ENCODE measurements at regions not wholly inside any gene's neighbourhood (a gene's known extent, or its start where the extent isn't known, plus 50 kb on each side); places are given as distances from the start of the nearest gene placed in this dataset.
A peak's percentile ranks its signal among the peaks of the same experiment; 100 is the strongest.

DNA sequence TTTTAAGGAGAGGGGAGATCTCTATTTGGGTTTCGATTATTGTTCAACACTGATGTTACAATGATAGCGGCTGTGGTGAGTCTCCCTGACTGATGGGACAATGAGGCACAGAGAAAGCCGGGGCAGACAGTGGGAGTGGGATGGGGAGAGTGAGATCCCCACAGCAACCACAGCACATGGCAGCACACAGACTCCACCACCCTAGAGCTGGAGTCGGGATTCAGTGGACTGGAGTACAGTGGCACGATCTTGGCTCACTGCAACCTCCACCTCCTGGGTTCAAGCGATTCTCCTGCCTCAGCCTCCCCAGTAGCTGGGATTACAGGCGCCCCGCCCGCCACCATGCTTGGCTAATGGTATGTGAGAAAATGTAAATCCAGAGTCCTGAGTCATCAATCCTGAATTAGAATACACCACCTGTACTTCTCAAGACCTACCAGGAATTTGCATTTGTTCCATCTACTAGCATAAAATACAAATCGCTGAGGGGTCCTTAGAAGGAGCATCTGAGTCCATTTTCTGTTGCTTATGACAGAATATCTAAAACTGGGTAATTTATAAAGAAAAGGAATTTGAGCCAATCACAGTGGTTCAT, 125.8 kb downstream of the TOMM20 start:
- no peaks in the 10 kb centered on the region for H3K36me3 ChIP-seq (ENCODE audit: control insufficient read depth in 1 of 2, insufficient read depth in 2 of 2, low read length in 2 of 2)
- no peaks in the 10 kb centered on the region for H3K9me3 ChIP-seq (ENCODE audit: control insufficient read depth in 1 of 2, low read length in 2 of 2)
- no peaks in the 10 kb centered on the region for H3K27me3 ChIP-seq (ENCODE audit: control insufficient read depth in 1 of 2, insufficient read depth in 2 of 2, low read length in 2 of 2)
- H3K9ac ChIP-seq (ENCODE audit: low read depth in 1 of 2, low read length in 2 of 2), result no peak overlapping the region
- no peak overlapping the region for H3K4me3 ChIP-seq (ENCODE audit: low read depth in 1 of 2, low read length in 2 of 2)
- peaks cover 13% of the 10 kb centered on the region in 2 donors for H3K4me1 ChIP-seq (ENCODE audit: control insufficient read depth in 1 of 2, insufficient read depth in 2 of 2, low read length in 2 of 2)
- H3K27ac ChIP-seq (ENCODE audit: low read depth, low read length), result no peak overlapping the region

- H3K27me3 ChIP-seq (ENCODE audit: control insufficient read depth in 1 of 2, insufficient read depth in 2 of 2, low read length in 2 of 2), result no peaks in the 10 kb centered on the region
- H3K4me3 ChIP-seq (ENCODE audit: low read depth in 1 of 2, low read length in 2 of 2), result no peak overlapping the region
- no peak overlapping the region for H3K9ac ChIP-seq (ENCODE audit: low read depth in 1 of 2, low read length in 2 of 2)
- no peaks in the 10 kb centered on the region for H3K9me3 ChIP-seq (ENCODE audit: control insufficient read depth in 1 of 2, low read length in 2 of 2)
- H3K36me3 ChIP-seq (ENCODE audit: control insufficient read depth in 1 of 2, insufficient read depth in 2 of 2, low read length in 2 of 2), result no peaks in the 10 kb centered on the region
- peaks cover 25 to 29% of the 10 kb centered on the region in 2 donors for H3K4me1 ChIP-seq (ENCODE audit: control insufficient read depth in 1 of 2, insufficient read depth in 2 of 2, low read length in 2 of 2)
- no peak overlapping the region for H3K27ac ChIP-seq (ENCODE audit: low read depth, low read length)
These were observed 129.1 kb downstream of the TOMM20 start for GRCh38 chr1:234999513-234999940.

DNA sequence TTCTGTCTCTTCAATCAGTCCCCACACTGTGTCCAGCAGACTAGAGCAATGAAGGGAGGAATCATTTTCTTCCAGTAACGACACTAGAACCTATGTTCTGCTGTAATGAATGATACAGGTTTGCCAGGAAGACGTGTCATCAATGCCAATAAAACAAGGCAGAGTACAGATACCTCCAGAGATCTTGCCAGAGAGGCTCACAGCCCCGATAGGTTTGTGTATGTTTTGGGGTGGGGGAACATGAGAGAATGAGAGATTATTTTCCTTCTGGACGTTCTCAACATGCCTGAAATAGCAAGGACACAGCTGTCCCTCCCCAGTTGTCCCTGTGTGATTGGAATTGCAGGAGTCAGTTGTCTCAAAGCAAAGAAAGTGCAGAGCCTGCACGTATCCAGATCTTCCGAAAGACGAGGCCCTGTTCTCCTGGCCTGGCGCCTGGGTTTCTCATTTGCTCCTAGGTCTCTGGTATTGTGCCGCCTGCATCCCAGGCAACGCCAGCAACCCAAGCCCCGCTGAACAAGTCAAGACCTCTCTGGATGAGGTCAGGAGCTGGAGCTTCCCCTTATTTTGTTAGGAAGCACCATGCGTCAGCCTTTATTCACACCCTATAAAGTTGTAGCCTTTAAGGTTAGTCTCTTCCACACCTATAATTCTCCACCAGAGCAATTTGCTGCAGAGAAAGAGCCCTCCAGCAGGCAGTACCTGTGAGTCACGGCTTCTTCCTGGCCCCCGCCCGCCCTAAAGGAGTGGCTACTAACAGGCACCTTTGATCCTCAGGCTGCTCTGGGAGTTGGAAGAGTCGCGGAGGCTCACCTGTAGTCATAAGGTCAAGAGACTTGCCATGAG, 130.5 kb downstream of the TOMM20 start:
- peaks cover 25 to 29% of the 10 kb centered on the region in 2 donors for H3K4me1 ChIP-seq (ENCODE audit: control insufficient read depth in 1 of 2, insufficient read depth in 2 of 2, low read length in 2 of 2)
- peak overlapping the region in 1 of 2 donors; percentile 27 for H3K4me3 ChIP-seq (ENCODE audit: low read depth in 1 of 2, low read length in 2 of 2)
- H3K27ac ChIP-seq (ENCODE audit: low read depth, low read length), result peak overlapping the region; percentile 90
- H3K27me3 ChIP-seq (ENCODE audit: control insufficient read depth in 1 of 2, insufficient read depth in 2 of 2, low read length in 2 of 2), result no peaks in the 10 kb centered on the region
- H3K9ac ChIP-seq (ENCODE audit: low read depth in 1 of 2, low read length in 2 of 2), result peak overlapping the region; percentile 80 to 83
- H3K36me3 ChIP-seq (ENCODE audit: control insufficient read depth in 1 of 2, insufficient read depth in 2 of 2, low read length in 2 of 2), result no peaks in the 10 kb centered on the region
- no peaks in the 10 kb centered on the region for H3K9me3 ChIP-seq (ENCODE audit: control insufficient read depth in 1 of 2, low read length in 2 of 2)

GRCh38 chr1:234997201-234997895, 131.3 kb downstream of the TOMM20 start:
- Histone ChIP-seq H3K9me3 (ENCODE audit: control insufficient read depth in 1 of 2, low read length in 2 of 2) (no peaks in the 10 kb centered on the region), H3K27ac (ENCODE audit: low read depth, low read length) (peak overlapping the region; percentile 90), H3K4me1 (ENCODE audit: control insufficient read depth in 1 of 2, insufficient read depth in 2 of 2, low read length in 2 of 2) (peaks cover 25 to 29% of the 10 kb centered on the region in 2 donors), H3K9ac (ENCODE audit: low read depth in 1 of 2, low read length in 2 of 2) (peak overlapping the region; percentile 80 to 83), H3K4me3 (ENCODE audit: low read depth in 1 of 2, low read length in 2 of 2) (peak overlapping the region; percentile 16 to 27), H3K36me3 (ENCODE audit: control insufficient read depth in 1 of 2, insufficient read depth in 2 of 2, low read length in 2 of 2) (no peaks in the 10 kb centered on the region), H3K27me3 (ENCODE audit: control insufficient read depth in 1 of 2, insufficient read depth in 2 of 2, low read length in 2 of 2) (no peaks in the 10 kb centered on the region)

- Histone ChIP-seq H3K9me3 (ENCODE audit: control insufficient read depth in 1 of 2, low read length in 2 of 2) (no peaks in the 10 kb centered on the region), H3K27me3 (ENCODE audit: control insufficient read depth in 1 of 2, insufficient read depth in 2 of 2, low read length in 2 of 2) (no peaks in the 10 kb centered on the region), H3K4me3 (ENCODE audit: low read depth in 1 of 2, low read length in 2 of 2) (no peak overlapping the region), H3K27ac (ENCODE audit: low read depth, low read length) (no peak overlapping the region), H3K4me1 (ENCODE audit: control insufficient read depth in 1 of 2, insufficient read depth in 2 of 2, low read length in 2 of 2) (peaks cover 25 to 29% of the 10 kb centered on the region in 2 donors), H3K9ac (ENCODE audit: low read depth in 1 of 2, low read length in 2 of 2) (peak overlapping the region in 1 of 2 donors; percentile 83), H3K36me3 (ENCODE audit: control insufficient read depth in 1 of 2, insufficient read depth in 2 of 2, low read length in 2 of 2) (no peaks in the 10 kb centered on the region)
These were observed 132.3 kb downstream of the TOMM20 start for GRCh38 chr1:234996245-234996757.

DNA sequence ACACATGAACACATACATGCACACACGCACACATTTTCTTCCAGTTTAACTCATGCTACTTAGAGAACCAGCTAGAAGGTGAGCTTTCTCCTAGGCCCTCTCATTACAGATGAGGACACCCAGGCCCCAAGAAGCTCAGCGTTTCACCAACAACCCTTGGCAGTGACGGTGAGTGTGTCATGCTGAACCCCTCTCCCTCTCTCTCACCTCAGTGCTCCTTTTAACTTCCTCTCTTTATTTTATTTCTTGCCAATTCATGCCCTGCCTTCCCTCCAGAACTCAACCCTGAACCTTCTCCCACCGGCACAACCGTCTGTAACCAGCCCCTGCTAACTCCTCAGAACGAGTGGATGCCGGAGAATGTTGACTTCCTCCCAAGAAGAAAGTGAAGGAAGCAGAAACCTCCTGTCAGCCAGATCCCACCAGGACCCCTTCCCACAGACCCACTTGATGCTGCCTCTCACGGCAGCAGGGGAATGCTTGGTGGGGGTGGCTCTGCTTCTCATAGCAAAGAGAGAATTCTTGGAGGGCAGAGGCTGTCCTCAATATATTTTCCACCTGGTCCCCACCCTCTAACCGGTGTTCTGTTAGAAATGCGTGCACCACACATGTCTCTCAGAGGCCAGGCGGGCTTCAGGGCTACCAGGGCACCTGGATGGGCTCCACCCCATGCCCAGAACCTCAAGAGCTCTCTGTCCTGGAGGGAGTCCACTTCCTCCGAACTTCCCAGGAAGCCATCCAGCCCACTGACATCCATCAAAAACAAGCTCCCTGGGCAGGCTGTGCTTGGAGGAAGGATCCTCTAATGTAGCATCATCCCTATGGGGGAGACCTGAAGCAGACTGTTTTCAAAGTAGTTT, 134.0 kb downstream of the TOMM20 start:
- H3K9ac ChIP-seq (ENCODE audit: low read depth in 1 of 2, low read length in 2 of 2), result peak overlapping the region in 1 of 2 donors; percentile 14
- H3K27me3 ChIP-seq (ENCODE audit: control insufficient read depth in 1 of 2, insufficient read depth in 2 of 2, low read length in 2 of 2), result no peaks in the 10 kb centered on the region
- H3K4me1 ChIP-seq (ENCODE audit: control insufficient read depth in 1 of 2, insufficient read depth in 2 of 2, low read length in 2 of 2), result peaks cover 25 to 29% of the 10 kb centered on the region in 2 donors
- no peak overlapping the region for H3K27ac ChIP-seq (ENCODE audit: low read depth, low read length)
- H3K36me3 ChIP-seq (ENCODE audit: control insufficient read depth in 1 of 2, insufficient read depth in 2 of 2, low read length in 2 of 2), result no peaks in the 10 kb centered on the region
- no peaks in the 10 kb centered on the region for H3K9me3 ChIP-seq (ENCODE audit: control insufficient read depth in 1 of 2, low read length in 2 of 2)
- H3K4me3 ChIP-seq (ENCODE audit: low read depth in 1 of 2, low read length in 2 of 2), result no peak overlapping the region

DNA sequence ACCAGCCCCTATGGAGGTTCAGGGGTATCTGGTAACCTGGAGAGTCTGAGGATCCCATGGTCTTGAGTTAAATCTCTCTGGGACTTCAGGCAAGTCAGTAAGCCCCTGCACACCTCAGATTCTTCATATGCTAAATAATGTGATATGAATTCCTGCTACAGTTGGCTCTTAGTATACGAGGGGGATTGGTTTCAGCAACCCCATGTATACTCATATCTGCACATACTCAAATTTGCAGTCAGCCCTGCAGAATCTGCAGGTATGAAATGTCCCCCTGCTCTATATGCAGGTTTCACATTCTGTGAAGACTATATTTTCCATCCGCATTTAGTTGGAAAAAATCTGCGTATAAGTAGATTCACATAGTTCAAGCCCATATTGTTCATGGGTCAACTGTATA, 136.6 kb downstream of the TOMM20 start:
- no peaks in the 10 kb centered on the region for H3K36me3 ChIP-seq (ENCODE audit: control insufficient read depth in 1 of 2, insufficient read depth in 2 of 2, low read length in 2 of 2)
- H3K27me3 ChIP-seq (ENCODE audit: control insufficient read depth in 1 of 2, insufficient read depth in 2 of 2, low read length in 2 of 2), result no peaks in the 10 kb centered on the region
- H3K9ac ChIP-seq (ENCODE audit: low read depth in 1 of 2, low read length in 2 of 2), result no peak overlapping the region
- H3K4me1 ChIP-seq (ENCODE audit: control insufficient read depth in 1 of 2, insufficient read depth in 2 of 2, low read length in 2 of 2), result peaks cover 15 to 18% of the 10 kb centered on the region in 2 donors
- no peak overlapping the region for H3K4me3 ChIP-seq (ENCODE audit: low read depth in 1 of 2, low read length in 2 of 2)
- H3K27ac ChIP-seq (ENCODE audit: low read depth, low read length), result no peak overlapping the region
- H3K9me3 ChIP-seq (ENCODE audit: control insufficient read depth in 1 of 2, low read length in 2 of 2), result no peaks in the 10 kb centered on the region

GRCh38 chr1:234990874-234991801, 137.5 kb downstream of the TOMM20 start:
- Histone ChIP-seq H3K27ac (ENCODE audit: low read depth, low read length) (no peak overlapping the region), H3K36me3 (ENCODE audit: control insufficient read depth in 1 of 2, insufficient read depth in 2 of 2, low read length in 2 of 2) (no peaks in the 10 kb centered on the region), H3K9ac (ENCODE audit: low read depth in 1 of 2, low read length in 2 of 2) (no peak overlapping the region), H3K4me1 (ENCODE audit: control insufficient read depth in 1 of 2, insufficient read depth in 2 of 2, low read length in 2 of 2) (peaks cover 16% of the 10 kb centered on the region in 2 donors), H3K9me3 (ENCODE audit: control insufficient read depth in 1 of 2, low read length in 2 of 2) (no peaks in the 10 kb centered on the region), H3K4me3 (ENCODE audit: low read depth in 1 of 2, low read length in 2 of 2) (no peak overlapping the region), H3K27me3 (ENCODE audit: control insufficient read depth in 1 of 2, insufficient read depth in 2 of 2, low read length in 2 of 2) (no peaks in the 10 kb centered on the region)

GRCh38 chr1:234990328-234990675, 138.3 kb downstream of the TOMM20 start:
- H3K27ac ChIP-seq (ENCODE audit: low read depth, low read length), result no peak overlapping the region

More at GRCh38 chr1:234990328-234990675, 138.3 kb downstream of the TOMM20 start:
- Histone ChIP-seq H3K27me3 (ENCODE audit: control insufficient read depth in 1 of 2, insufficient read depth in 2 of 2, low read length in 2 of 2) (no peaks in the 10 kb centered on the region), H3K9ac (ENCODE audit: low read depth in 1 of 2, low read length in 2 of 2) (no peak overlapping the region), H3K36me3 (ENCODE audit: control insufficient read depth in 1 of 2, insufficient read depth in 2 of 2, low read length in 2 of 2) (no peaks in the 10 kb centered on the region), H3K4me1 (ENCODE audit: control insufficient read depth in 1 of 2, insufficient read depth in 2 of 2, low read length in 2 of 2) (peaks cover 16% of the 10 kb centered on the region in 2 donors), H3K9me3 (ENCODE audit: control insufficient read depth in 1 of 2, low read length in 2 of 2) (no peaks in the 10 kb centered on the region), H3K4me3 (ENCODE audit: low read depth in 1 of 2, low read length in 2 of 2) (no peak overlapping the region)

Measured in duodenal mucosa (tissue), 2 donors.